ENCODE measurements at regions not wholly inside any gene's neighbourhood (a gene's known extent, or its start where the extent isn't known, plus 50 kb on each side); places are given as distances from the start of the nearest gene placed in this dataset.

GRCh38 chr9:108553111-108553635, 302.6 kb downstream of the ACTL7B start:
- no peak for TF ChIP-seq CTCF (optimal IDR thresholded peaks at IDR 0.05 in 1 of 3, IDR thresholded peaks at IDR 0.05 in 1 of 3, conservative IDR thresholded peaks at IDR 0.05 in 1 of 3; ENCODE audit: extremely low read depth in 1 of 3, insufficient read depth in 2 of 3, low read length in 3 of 3)
- TF ChIP-seq EZH2 (IDR thresholded peaks at IDR 0.05; ENCODE audit: low read length): no peak

Data from keratinocyte (primary cell).